ENCODE measurements at regions not wholly inside any gene's neighbourhood (a gene's known extent, or its start where the extent isn't known, plus 50 kb on each side); places are given as distances from the start of the nearest gene placed in this dataset.

GRCh38 chr2:165033402-165033801, 78.1 kb upstream of the SLC38A11 start:
- DNase-seq = no peak

DNA sequence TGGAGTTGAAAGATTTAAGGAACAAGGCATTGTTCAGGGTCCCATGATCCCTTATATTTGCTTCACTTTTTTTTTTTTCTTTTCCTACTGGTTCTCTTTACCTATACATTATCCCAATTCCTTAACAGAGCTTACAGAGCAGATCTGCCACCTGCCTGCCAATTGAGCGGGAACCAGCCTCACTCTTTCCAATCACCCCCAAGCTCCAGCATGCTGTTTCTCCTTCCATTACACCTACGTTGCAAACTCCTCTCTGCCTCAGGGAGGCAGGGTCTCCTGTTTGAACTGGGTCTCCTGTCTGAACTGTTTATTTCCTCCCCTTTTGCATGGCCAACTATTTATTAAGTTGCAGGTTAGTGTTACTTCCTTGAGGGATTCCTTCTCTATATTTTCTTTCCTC, 77.2 kb upstream of the SLC38A11 start:
- no peak for DNase-seq

DNA sequence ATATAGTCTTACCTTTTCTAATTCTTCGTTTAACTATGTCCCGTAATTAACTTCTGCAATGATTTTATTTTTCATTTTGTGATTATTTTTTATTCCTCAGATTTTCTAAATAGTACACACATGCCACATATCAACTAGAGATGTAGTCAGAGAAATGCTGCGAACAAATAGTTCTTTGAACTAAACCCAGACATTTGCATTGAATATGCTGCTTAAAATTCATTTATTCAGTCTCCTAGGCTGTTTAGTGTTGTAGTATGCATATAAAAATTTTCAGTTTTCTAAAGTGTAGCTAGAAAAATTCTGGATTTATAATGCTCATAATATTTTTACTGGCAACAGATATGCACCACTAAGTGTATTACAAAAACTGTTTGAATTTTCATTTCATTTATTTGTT, 68.9 kb upstream of the SLC38A11 start:
- DNase-seq = no peak

DNA sequence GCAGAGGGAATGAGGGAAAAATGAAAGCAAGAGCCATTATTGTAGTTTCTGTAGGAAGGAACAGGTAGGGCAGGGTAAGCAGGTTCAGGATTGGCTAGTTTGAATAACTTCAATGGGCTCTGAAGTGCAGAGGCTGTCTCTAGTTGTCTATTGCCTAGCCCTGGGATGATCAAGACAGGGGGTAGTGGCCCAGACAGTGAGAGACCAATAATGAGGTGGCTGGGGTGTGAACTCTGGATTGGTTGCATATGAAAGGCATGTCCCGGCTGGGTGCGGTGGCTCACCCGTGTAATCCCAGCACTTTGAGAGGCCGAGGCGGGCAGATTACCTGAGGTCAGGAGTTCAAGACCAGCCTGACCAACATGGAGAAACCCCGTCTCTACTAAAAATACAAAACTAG, 67.5 kb upstream of the SLC38A11 start:
- DNase-seq = no peak

GRCh38 chr2:165017966-165018596, 62.8 kb upstream of the SLC38A11 start:
- no peak for DNase-seq

DNA sequence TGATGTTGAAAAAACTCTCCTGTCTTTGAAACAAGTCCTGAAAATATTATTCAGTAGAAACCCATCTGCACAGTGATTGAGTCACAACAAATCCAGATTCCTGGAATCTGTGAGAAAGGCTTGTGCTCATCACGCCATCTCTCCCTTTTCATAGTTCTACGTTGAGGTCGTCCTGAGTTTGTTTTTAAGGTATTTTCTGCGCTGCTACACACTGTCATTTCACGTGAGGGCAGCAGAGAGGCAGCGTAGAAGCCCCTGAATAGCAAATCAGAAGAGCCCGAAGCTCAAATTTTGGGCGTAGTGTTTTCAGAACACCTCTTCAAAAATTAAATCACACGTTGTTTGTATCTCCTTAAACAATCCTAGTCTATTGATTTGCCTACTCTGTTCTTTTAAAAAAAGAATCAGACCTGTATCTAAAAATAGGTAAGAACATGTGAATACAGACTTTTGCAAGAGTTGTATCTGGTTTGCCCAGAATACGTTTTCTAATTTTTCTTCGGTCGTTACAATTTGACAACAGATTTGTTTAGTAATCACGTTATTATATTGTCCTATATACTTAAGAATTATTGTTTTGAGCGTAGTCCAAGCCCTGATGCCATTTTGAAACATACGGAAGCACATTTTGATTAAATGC, 61.6 kb upstream of the SLC38A11 start:
- no peak for DNase-seq

- DNase-seq = peak; percentile 30
These were observed 59.8 kb upstream of the SLC38A11 start for GRCh38 chr2:165015052-165015642.

- DNase-seq = no peak
These were observed 58.8 kb upstream of the SLC38A11 start for GRCh38 chr2:165013944-165014619.

GRCh38 chr2:165011199-165011598, 55.9 kb upstream of the SLC38A11 start:
- DNase-seq = no peak

- DNase-seq = no peak
These were observed 55.2 kb upstream of the SLC38A11 start for GRCh38 chr2:165010556-165010955.

DNA sequence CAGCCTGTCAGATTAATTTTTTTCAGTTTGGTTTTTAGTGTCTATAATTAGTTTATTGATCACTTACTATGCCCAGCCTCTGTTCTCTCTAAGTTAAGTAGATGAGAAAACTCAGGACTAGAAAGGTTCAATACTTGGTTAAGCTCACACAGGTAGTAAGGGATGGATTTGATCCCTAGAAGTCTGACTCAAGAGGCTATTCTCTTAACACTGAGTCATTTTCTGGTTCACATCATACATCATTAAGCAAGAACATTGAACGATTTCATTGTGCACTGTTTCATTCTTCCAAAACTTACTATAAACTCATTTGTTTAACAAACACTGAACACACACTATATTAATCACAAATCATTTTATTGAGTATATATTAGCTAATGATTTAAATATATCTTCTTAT, 54.1 kb upstream of the SLC38A11 start:
- DNase-seq = no peak

DNA sequence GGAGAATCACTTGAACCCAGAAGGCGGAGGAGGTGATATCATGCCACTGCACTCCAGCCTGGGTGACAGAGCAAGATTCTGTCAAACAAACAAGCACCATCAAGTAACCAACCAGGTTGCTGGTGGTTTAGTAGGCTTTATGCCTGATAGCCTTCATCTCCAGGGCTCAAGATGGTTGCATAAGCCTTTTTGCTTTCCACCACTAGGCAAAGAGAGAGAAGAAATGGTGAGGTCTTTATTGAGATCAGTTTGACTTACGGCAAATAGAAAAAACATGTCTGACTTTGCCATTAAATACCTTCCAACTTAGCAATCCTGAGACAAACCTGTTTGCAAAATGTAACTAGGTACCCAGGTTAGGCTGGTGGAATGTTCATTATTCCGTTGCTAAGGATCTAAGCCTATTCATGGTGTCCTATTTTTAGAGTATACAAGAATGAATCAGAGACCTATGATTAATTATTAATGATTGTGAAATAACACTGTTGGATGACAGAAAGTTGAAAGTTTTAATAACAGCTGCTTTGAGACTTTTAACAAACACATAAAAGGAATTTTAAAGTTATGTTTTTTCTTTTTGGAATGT, 53.5 kb upstream of the SLC38A11 start:
- DNase-seq = no peak

DNA sequence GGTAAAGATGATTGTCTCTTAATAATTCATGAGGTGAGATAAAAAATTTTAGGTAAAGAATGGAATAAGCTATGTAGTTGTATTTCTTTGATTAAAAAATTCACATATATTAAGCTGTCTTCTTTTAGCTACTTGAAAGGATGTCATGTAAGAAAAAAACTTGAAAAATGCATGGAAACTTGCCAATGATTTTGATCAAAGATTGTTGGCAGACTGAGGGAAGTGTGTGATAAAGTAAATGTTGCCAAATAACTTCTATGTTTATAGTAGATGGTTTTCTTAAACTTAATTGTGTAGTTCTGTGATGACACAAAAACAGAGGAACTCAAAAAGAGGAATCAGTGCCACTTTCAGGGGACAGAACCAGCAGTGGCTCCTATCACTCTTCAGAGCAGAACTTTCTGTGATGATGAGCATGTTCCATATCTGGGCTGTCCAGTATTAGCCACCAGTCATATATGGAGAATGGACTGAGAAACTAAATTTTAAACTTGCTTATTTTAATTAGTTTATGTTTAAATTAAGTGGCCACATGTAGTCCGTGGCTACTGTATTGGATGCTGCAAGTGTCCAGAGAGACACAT, 51.9 kb upstream of the SLC38A11 start:
- DNase-seq = no peak
